Activated CD4-positive, alpha-beta T cell treated with anti-CD3 and anti-CD28 coated beads, Interleukin-2, amount 50 U/mL, for 4 hours (primary cell): ENCODE measurements at regions not wholly inside any gene's neighbourhood (a gene's known extent, or its start where the extent isn't known, plus 50 kb on each side); places are given as distances from the start of the nearest gene placed in this dataset.

Experiments
- DNase-seq, 2 experiments: peaks; one replicate each; pipeline ENCODE4 v3.0.0-alpha.2; 2020

DNA sequence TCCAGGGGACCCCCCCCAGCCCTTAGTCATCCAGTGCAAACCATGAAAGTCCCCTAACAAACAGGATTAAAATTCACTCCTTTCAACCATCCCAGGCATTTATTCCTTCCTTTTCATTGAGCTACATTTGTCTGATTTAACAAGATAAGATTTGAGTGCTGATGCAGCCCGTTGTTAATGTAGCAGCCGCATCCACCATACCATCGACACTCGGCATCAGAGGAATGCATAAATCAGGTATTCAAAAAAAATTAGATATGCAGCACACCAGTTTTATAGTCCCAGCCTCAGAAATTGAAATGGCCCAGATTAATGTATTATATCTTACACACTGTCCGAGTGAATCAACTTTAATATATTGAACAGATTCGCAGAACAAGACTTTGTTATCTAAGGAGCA is 676.5 kb upstream of the FANCL start:
- DNase-seq: no peak

DNA sequence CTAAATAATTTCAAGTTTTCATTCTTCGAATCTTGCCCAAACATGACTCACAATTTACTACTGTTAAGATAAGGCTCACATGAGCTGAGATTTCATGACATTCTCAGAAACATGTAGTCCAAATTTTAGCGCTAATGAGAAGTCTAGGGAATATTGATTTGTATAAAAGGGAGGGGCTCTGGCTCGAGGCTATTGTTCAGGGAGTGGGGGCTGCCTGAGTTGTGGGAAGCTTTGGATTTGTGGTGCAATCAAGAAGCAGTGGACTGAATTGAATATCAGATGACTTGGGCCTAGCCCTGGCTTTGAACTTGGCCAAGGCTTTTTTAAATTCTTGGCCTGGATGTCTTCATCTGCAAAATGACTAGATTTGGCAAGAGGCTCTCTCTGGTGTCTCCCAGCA is 674.9 kb upstream of the FANCL start:
- no peak for DNase-seq

DNA sequence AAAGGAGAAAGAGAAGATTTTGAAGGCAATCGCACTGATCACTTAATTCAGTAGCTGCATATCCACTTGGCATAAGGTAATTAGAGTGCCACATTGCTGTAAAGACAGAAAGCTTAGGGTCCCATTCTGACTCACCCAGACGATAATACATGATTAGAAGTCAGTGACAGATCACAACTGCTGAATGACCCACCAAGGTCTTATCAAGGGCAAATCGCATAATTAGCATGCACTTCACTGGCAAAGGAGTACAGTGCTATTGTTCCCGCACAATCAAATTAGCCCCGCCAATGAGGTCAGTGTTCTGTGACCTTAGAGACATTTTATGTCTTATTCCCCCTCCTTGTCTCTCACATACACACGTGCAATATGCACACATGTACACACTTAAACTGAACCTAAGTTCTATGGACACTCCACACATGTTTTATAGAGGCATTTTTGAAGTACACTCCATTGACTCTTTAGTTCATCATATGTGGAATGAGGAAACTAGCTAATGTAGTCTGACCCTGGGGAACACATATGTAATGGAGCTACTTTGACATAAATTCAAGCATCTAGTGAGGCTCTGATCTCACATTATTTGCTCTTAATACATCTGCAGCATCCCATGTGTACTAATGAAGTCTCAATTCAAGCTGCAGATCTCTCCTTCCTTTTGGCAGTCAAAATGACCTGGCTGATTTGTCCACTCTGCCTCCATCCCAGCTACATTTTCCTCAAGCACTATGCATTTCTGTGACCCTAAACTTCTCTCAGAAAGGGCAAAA is 673.8 kb upstream of the FANCL start:
- DNase-seq: no peak

DNA sequence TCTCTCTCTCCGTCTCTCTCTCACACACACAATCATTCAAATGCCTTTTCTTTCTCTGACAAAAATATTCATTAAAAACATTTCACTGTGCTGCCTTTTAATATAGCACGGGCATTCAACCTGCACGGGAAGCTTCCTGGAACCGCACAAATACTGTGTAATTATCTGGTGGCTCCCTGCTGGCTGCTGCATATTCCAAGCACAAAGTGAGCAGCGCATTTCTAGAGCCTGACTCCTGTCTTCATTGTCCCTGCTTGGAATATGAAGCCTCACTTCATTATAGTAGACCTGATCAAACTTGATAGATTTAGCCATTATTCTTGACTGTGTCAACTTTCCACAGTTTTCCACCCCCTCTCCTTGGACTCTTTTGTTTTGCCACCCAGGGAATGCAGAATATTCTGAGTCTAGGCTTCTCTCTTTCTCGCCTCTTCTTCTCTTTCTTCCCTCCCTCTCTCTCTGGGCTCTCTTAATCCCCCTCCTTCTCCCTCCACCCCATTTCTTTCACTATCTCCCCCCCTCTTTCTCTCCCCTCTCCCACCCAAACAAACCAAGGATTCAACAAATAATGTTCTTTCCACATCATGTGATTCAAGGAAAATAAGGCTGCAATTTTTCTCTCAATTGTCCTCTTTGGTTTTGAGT is 672.1 kb upstream of the FANCL start:
- DNase-seq: no peak

- no peak for DNase-seq
Observed at GRCh38 chr2:58911877-58912276, 670.8 kb upstream of the FANCL start.

DNA sequence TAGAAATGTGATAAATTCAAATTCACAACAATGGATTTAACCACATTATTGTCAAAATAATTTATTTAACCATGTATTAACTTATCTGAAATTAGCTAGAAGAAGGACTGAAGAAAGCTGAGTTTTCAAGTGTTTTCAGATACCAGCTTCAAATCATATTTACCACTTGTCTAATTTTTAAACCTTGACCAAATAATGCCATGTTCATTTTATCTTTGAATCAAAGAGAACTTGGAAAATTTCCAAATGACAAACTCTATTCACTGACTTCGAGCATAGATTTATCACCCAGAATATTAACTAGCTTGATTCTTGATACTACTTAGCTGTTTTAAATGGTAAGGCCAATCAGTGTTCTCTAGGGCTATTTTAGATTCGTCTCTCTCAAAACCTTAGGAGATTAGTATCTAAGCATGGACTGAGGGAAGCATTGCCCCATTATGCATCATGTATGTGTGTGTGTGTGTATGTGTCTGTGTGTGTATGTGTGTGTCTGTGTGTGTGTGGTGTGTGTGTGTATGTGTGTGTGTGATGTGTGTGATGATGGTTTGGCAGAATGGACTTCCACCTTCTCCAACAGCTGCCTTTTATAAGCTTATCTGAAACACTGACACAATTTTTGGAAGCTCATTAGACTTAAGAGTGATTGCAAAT is 667.5 kb upstream of the FANCL start:
- DNase-seq: no peak

- DNase-seq: no peak
Observed at GRCh38 chr2:58907644-58908043, 666.5 kb upstream of the FANCL start.

DNA sequence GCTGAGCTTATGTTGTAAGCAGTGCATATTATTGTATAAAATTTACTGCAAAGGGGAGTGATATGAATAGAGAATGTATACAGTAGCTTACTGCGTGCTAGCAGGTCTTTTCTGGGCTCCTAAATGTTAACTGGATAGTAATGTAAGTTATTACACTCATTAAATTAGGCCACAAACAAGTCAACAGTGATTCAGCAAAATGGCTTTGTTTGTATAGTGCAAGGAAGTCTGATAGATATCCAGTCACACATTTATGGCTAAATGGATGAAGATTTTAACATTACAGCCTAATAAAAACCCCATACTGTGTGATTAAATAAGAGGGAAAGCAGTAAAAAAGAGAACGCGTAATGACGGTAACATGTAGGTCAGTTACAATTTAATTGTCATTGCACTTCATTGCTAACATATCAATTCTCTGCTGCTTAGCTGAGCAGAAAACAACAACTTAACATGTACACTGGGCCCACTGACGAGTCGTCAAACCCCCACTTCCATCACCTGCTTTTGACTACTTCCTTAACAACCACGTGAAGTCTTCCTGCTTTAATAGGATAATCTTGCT is 665.0 kb upstream of the FANCL start:
- no peak for DNase-seq

- DNase-seq: no peak
Observed at GRCh38 chr2:58904095-58904494, 663.0 kb upstream of the FANCL start.

- DNase-seq: no peak
Observed at GRCh38 chr2:58903427-58903826, 662.3 kb upstream of the FANCL start.

- DNase-seq: no peak
Observed at GRCh38 chr2:58900246-58901027, 659.3 kb upstream of the FANCL start.

- no peak for DNase-seq
Observed at GRCh38 chr2:58899692-58900091, 658.6 kb upstream of the FANCL start.

DNA sequence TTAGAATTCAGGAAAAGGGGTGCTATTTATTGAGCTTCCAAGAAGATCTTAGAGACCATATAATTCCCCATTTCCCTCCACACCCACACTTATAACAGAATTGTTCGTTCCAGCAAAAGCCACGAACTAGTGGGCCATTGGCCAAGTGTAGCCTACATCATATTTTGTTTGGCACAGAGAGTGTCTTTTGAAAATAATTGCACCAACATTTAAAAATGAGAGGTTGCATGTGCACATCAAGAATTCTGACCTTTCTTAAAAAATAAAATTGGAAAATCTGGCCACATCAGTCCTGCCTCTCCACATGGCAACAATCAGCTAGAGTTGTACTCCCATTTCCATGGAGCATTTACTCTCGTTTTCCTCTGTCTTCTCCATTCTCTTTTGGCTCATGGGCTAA is 655.5 kb upstream of the FANCL start:
- DNase-seq: no peak

GRCh38 chr2:58895857-58896256 is 654.7 kb upstream of the FANCL start:
- no peak for DNase-seq

DNA sequence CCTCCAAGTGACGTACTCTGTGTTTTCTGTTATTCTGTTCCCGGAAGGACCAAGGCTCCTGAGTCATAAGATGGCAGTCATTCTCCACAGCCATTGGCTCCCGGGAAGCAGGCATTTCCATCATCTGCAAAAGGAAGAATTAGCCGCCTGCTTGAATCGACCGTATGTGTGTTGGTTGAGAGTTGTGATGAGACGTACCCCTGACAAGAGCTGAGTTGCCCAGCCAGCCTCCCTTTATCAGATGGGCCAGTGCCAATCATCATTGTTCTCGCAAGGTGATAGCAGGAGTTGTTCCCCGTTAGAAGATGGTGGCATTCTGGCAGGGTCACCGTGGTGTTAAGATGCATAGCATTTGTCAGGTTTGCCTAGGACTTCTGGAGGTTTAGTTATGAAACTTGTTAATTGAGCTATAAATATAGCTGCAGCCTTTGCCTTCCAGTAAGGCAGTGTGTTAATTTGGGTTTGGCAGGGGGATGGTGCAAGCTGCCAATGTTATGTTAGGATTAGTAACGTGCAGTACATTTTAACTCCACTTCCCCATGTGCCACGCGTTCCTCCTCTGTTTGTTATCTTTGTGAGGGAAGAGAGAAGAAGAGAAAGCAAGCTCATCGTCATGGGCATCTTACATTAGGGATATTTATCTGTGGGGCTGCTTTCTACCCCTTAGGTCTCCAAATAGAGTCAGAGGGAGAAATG is 652.7 kb upstream of the FANCL start:
- no peak for DNase-seq

DNA sequence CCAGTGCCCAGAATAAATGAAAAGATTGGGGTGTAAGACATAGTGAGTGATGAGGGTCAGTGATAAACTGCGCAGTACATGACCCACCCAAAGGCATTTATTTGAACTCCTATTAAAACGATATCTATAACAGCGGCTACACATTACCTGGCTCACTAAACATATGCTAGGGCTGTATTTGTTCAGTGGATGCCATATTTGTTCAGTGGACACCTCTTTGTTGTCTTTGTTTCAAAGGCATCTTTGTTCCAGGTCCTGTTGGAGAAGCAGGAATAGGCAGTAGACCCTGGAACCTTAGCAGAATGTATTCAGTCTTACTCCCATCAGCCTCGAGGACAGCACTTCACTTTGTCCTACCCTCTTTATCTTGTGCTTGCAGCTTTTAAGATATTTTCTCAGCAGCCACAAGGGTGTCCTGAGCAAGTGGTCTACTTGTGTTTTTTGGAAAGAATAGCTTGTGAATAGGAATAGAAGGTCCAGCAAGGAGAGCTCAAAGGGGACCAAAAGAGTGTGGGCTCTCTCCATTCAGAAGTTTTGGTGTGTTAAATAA is 650.8 kb upstream of the FANCL start:
- no peak for DNase-seq

DNA sequence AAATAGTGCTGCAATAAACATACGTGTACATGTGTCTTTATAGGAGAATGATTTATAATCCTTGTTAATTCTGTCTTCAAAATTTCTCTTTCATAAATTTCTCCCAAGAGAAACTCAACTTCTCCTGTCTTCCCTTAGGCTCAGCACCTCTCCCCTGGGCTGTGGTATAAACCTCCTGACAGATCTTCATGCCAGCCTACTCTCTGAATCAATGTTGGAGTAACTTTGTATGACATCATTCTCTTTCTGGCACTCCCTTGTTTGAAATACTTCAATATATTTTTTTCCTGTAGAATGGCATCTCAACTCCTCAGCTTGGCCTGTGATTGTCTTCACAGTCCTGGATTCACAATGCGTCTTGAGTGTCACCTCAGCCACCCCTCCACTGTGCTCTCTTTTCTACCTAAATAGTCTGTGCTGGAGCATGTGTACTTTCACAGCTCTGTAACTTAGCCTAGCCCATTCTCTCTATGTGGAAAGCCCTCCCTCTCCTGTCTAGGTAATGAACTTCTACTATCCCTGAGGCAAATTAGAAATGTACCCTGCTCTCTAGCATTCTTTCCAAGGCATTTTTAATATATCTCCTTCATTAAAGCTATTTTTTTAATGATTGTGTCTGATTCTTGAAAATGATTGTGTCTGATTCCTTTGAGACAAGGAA is 649.9 kb upstream of the FANCL start:
- no peak for DNase-seq

GRCh38 chr2:58886009-58886408 is 644.9 kb upstream of the FANCL start:
- no peak for DNase-seq

DNA sequence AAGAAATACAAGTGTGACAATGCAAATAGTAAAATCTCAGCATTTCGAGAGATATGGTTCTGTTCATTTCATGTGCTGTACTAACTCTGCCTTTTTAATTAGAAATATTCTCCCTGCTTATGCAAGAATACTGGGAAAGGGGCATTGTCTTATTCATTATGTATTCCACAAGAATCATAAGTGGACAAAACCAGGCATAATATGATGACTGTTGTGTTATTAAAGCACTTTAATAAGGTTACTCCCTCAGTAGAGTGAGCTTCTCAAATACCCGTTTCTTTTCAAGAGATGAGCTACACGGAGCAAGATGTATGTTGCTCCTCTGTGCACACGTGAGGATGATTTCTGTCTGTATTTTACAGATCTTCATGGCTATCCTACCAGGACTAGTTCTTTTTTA is 638.7 kb upstream of the FANCL start:
- DNase-seq: no peak

DNA sequence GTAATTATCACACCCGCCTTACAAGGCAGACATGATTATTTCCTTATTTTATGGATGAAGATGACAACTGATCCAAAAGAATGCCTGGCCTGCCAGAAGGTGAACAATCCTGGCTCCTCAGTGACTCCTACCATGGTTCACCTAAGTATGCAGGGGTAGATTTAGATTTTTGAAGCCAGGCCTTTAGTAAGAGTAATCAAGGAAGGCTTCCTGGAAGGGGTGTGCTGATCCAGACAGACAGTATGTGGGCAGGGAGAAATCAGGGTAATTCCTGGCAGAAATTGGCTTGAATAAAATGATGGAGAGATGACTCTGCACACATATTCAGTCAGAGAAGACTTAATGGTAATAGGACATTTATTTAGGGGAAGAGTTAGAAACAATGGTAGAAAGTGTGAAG is 637.7 kb upstream of the FANCL start:
- no peak for DNase-seq

GRCh38 chr2:58876126-58876525 is 635.0 kb upstream of the FANCL start:
- DNase-seq: no peak

GRCh38 chr2:58875436-58875835 is 634.3 kb upstream of the FANCL start:
- no peak for DNase-seq
